Large intestine (tissue), 3 donors: ENCODE measurements at regions not wholly inside any gene's neighbourhood (a gene's known extent, or its start where the extent isn't known, plus 50 kb on each side); places are given as distances from the start of the nearest gene placed in this dataset.

Source experiments
- DNase-seq, 2 donors: peaks; one replicate each; pipeline versions ENCODE4 v3.0.0 to v3.0.0-alpha.2; 2013
- H3K27ac ChIP-seq: one replicate; pipeline ENCODE4 v1.5.1; 2013; ENCODE audit warnings: low read length
- H3K27me3 ChIP-seq: 2 replicates; pipeline ENCODE4 v1.6.1; 2013; ENCODE audit warnings: low read length; ENCODE audit not compliant: control insufficient read depth, insufficient read depth
- H3K36me3 ChIP-seq: 2 replicates; pipeline ENCODE4 v1.6.1; 2013; ENCODE audit warnings: low read length; ENCODE audit not compliant: control insufficient read depth, insufficient read depth
- H3K4me1 ChIP-seq: one replicate; pipeline ENCODE4 v1.6.1; 2013; ENCODE audit warnings: low read length; ENCODE audit not compliant: control insufficient read depth, insufficient read depth
- H3K4me3 ChIP-seq: one replicate; pipeline ENCODE4 v1.5.1; 2013; ENCODE audit warnings: low read length
- H3K9me3 ChIP-seq: one replicate; pipeline ENCODE4 v1.6.1; 2013; ENCODE audit warnings: mild to moderate bottlenecking, low read depth, low read length, moderate library complexity; ENCODE audit not compliant: control insufficient read depth
- WGBS: methylation state at CpG from one replicate; pipeline ENCODE4 v1.1.5; 2013; ENCODE audit warnings: low lambda C conversion rate; ENCODE audit not compliant: insufficient coverage; 5-methylcytosine and 5-hydroxymethylcytosine counted together

GRCh38 chr3:6709178-6709577, 151.7 kb upstream of the GRM7 start:
- Histone ChIP-seq H3K27ac (no peak overlapping the region), H3K4me3 (no peak overlapping the region), H3K9me3 (no peaks in the 10 kb centered on the region), H3K27me3 (no peaks in the 10 kb centered on the region), H3K36me3 (no peaks in the 10 kb centered on the region), H3K4me1 (no peaks in the 10 kb centered on the region)
- WGBS = 43% methylated on average over 2 of the region's 6 CpGs
- DNase-seq = no peak

GRCh38 chr3:6714962-6715361, 146.0 kb upstream of the GRM7 start:
- Histone ChIP-seq H3K9me3 (no peaks in the 10 kb centered on the region), H3K4me3 (no peak overlapping the region), H3K27me3 (no peaks in the 10 kb centered on the region), H3K27ac (no peak overlapping the region), H3K4me1 (no peaks in the 10 kb centered on the region), H3K36me3 (no peaks in the 10 kb centered on the region)
- no CpG with 5 or more reads among the region's 3 CpGs for WGBS
- DNase-seq = no peak

DNA sequence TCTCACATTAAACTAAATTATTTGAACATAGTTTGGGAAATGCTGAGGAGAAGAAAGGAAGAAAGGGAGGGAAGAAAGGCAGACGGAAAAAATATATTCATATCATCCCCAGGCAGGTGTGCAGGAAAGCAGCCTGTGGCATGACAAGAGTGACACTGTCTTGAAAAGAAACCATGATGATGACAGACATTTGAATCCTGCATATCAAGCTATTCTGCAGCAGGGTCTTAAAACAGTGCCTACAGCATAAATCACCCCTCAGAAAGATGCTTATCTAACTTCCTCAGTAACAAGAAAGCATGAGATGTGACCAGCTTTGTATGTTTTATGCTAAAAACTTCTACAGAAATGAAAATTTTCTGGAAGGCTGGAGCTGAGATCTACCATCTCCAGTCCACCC, 144.5 kb upstream of the GRM7 start:
- no peaks in the 10 kb centered on the region for H3K27me3 ChIP-seq
- no CpG with 5 or more reads among the region's 1 CpG for WGBS
- no peaks in the 10 kb centered on the region for H3K9me3 ChIP-seq
- H3K4me3 ChIP-seq = no peak overlapping the region
- no peaks in the 10 kb centered on the region for H3K36me3 ChIP-seq
- no peak for DNase-seq
- no peaks in the 10 kb centered on the region for H3K4me1 ChIP-seq
- H3K27ac ChIP-seq = no peak overlapping the region

DNA sequence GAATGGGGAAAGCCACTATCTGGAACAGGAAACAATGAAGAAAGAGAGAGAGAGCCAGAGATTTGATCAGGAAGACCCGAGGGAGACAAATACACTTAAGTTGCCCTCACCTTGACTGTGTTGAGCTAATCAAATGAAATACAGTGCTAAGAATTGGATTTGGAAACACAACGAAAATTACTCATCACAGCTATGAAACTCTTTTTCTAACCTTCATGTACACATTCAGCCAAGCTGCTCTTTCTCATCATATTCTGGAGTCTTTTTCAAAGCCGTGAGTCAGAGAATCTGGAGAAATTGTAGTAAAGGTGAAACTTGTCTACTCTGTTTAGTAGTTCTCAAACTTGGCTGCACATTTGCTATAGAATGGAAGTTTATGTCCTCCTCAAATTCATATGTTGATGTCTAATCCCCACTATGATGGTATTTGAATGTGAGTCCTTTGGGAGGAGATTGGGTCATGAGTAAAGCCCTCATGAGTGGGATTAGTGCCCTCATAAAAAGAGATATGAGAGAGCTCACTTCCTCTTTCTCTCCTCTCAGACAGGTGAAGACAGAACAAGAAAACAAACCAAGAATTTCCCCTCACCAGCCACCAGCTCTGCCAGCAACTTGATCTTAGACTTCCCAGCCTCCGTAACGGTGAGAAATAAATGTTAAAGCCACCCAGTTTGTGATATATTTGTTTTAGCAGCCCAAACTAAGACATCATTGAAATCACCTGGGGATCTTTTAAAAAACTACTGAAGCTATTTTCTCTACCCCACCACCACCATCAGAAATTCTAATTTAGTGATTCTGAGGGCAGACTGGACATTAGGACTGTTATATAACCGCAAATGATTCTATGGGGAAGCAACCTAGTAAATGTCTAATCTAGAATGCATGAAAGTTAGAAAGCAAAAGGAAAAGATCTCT, 143.6 kb upstream of the GRM7 start:
- DNase-seq = no peak
- H3K27ac ChIP-seq = no peak overlapping the region
- no CpG with 5 or more reads among the region's 6 CpGs for WGBS
- no peak overlapping the region for H3K4me3 ChIP-seq
- no peaks in the 10 kb centered on the region for H3K4me1 ChIP-seq
- no peaks in the 10 kb centered on the region for H3K36me3 ChIP-seq
- no peaks in the 10 kb centered on the region for H3K9me3 ChIP-seq
- no peaks in the 10 kb centered on the region for H3K27me3 ChIP-seq

GRCh38 chr3:6719999-6720398, 140.9 kb upstream of the GRM7 start:
- H3K36me3 ChIP-seq = no peaks in the 10 kb centered on the region
- H3K27me3 ChIP-seq = no peaks in the 10 kb centered on the region
- no peak overlapping the region for H3K27ac ChIP-seq
- H3K4me3 ChIP-seq = no peak overlapping the region
- no peaks in the 10 kb centered on the region for H3K9me3 ChIP-seq
- no peak for DNase-seq
- no peaks in the 10 kb centered on the region for H3K4me1 ChIP-seq

GRCh38 chr3:6721491-6721890, 139.4 kb upstream of the GRM7 start:
- DNase-seq = no peak
- Histone ChIP-seq H3K27me3 (no peaks in the 10 kb centered on the region), H3K27ac (no peak overlapping the region), H3K4me1 (no peaks in the 10 kb centered on the region), H3K9me3 (no peaks in the 10 kb centered on the region), H3K36me3 (no peaks in the 10 kb centered on the region), H3K4me3 (no peak overlapping the region)
- 94% methylated on average over 3 of the region's 4 CpGs for WGBS

DNA sequence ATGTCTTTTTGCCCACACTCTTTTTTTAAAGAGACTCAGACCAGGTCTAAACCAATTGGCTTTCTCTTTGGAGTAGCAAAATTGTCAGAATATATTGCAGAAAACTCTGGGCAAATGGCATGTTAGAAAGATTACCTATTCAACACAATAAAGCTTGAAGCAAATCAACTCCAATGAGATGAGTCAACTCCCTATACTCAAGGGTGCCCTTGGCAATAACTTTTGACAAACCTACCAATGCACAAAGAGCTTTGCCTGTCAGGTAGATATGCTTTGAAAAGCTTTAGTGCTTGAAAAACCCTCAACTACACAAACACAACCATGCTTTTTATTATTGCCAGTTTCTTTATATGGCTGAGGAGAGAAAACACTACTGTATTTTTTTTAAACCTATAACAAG, 137.7 kb upstream of the GRM7 start:
- Histone ChIP-seq H3K27me3 (no peaks in the 10 kb centered on the region), H3K36me3 (no peaks in the 10 kb centered on the region), H3K4me3 (no peak overlapping the region), H3K4me1 (no peaks in the 10 kb centered on the region), H3K27ac (no peak overlapping the region), H3K9me3 (no peaks in the 10 kb centered on the region)
- no peak for DNase-seq

GRCh38 chr3:6726811-6727210, 134.1 kb upstream of the GRM7 start:
- Histone ChIP-seq H3K36me3 (no peaks in the 10 kb centered on the region), H3K27ac (no peak overlapping the region), H3K27me3 (no peaks in the 10 kb centered on the region), H3K4me3 (no peak overlapping the region), H3K4me1 (no peaks in the 10 kb centered on the region), H3K9me3 (no peaks in the 10 kb centered on the region)
- DNase-seq = no peak

GRCh38 chr3:6732807-6733206, 128.1 kb upstream of the GRM7 start:
- no CpG with 5 or more reads among the region's 2 CpGs for WGBS
- no peaks in the 10 kb centered on the region for H3K9me3 ChIP-seq
- no peak for DNase-seq
- H3K4me1 ChIP-seq = no peaks in the 10 kb centered on the region
- no peak overlapping the region for H3K27ac ChIP-seq
- H3K27me3 ChIP-seq = no peaks in the 10 kb centered on the region
- no peaks in the 10 kb centered on the region for H3K36me3 ChIP-seq
- no peak overlapping the region for H3K4me3 ChIP-seq

DNA sequence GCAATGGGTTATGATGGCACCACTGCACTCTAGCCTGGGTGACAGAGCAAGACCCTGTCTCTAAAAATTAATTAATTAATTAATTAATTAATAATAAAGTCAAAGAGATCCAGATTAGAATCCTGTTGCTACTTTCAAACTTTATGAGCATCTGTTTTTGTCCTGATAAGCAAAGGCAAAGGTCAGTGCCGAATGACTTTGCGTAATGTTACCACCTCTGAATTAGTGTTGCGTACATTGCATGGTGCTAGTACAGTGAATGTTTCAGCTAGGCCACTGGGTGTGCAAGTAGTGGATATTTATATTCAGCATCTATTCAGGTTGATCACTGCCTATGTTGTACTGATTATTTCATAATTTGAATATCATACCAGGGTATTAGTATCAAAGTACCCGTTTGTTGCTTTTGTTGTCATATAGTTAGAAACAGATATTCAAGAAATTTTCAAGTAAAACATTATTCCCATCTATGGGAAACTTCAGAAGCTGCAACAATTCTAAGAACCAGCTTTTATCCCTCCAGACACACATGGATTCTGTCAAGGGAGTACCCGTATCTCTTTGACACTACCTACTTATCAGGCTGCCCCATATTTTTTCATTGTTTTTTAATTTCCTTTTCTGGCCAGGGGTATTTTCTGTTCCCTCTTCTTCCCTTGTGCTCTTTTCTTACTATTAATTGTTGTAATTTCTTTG, 127.1 kb upstream of the GRM7 start:
- no peaks in the 10 kb centered on the region for H3K4me1 ChIP-seq
- no peak overlapping the region for H3K27ac ChIP-seq
- DNase-seq = no peak
- 100% methylated on average over 1 of the region's 5 CpGs for WGBS
- H3K27me3 ChIP-seq = no peaks in the 10 kb centered on the region
- H3K9me3 ChIP-seq = no peaks in the 10 kb centered on the region
- H3K4me3 ChIP-seq = no peak overlapping the region
- no peaks in the 10 kb centered on the region for H3K36me3 ChIP-seq

DNA sequence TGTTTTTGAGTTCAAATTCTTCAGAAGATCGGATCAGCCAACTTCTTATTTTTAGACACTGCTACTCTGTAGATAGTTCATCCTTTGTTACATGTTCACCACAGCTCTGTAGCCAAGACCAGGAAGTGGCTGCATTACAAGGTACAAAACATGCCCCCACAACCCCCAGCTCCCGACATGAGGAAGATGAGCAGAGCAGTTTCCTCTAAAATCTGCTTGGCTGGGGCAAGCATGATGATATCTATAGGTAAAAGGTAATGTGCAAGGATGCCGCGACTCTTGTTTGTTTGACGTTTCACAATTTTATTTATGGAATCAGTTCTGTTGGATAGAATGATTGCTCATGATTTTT, 126.5 kb upstream of the GRM7 start:
- Histone ChIP-seq H3K4me1 (no peaks in the 10 kb centered on the region), H3K4me3 (no peak overlapping the region), H3K9me3 (no peaks in the 10 kb centered on the region), H3K27ac (no peak overlapping the region), H3K36me3 (no peaks in the 10 kb centered on the region), H3K27me3 (no peaks in the 10 kb centered on the region)
- WGBS = 100% methylated on average over 2 of the region's 5 CpGs
- no peak for DNase-seq
